H1 (cell line): ENCODE measurements at regions not wholly inside any gene's neighbourhood (a gene's known extent, or its start where the extent isn't known, plus 50 kb on each side); places are given as distances from the start of the nearest gene placed in this dataset.

ENCODE experiments used
- CTCF ChIA-PET: fragments of 300-600 bp; sonication (Branson Sonifier 250); formaldehyde crosslinking; loops from one replicate; lab custom pipeline; 2021; ENCODE audit not compliant: partially characterized antibody; lab: Charles Lee
- POLR2A ChIA-PET: fragments of 300-600 bp; sonication (Branson Sonifier 250); formaldehyde crosslinking; loops from one replicate; lab custom pipeline; 2021; ENCODE audit warnings: inconsistent platforms; ENCODE audit not compliant: partially characterized antibody; lab: Charles Lee
- DNase-seq, 2 experiments: peaks; one replicate each; pipeline versions ENCODE4 v3.0.0 to v3.0.0-alpha.2; 2010 to 2022; ENCODE audit warnings: low spot score in 2 of 2, low read depth in 1 of 2, mixed read lengths in 1 of 2
- FAIRE-seq: peaks from 2 replicates; lab custom pipeline; 2011; peaks lifted over from hg19 to GRCh38; lab: Jason Lieb, UNC
- H2AFZ ChIP-seq: 2 replicates; pipeline ENCODE4 v1.8.1; 2012; ENCODE audit warnings: low read length, inconsistent platforms
- H2AK5ac ChIP-seq: 2 replicates; pipeline ENCODE4 v1.6.1; 2013; ENCODE audit warnings: low read depth, low read length
- H2BK120ac ChIP-seq: replicated peaks from 2 replicates; pipeline ENCODE3; 2013; ENCODE audit warnings: low read depth, low read length, inconsistent platforms
- H2BK12ac ChIP-seq: 2 replicates; pipeline ENCODE4 v1.6.1; 2013; ENCODE audit warnings: low read depth, low read length
- H2BK15ac ChIP-seq: 2 replicates; pipeline ENCODE4 v1.6.1; 2013; ENCODE audit warnings: low read length
- H2BK20ac ChIP-seq: 2 replicates; pipeline ENCODE4 v1.6.1; 2013; ENCODE audit warnings: low read length
- H2BK5ac ChIP-seq: 2 replicates; pipeline ENCODE4 v1.6.1; 2013; ENCODE audit warnings: low read depth, low read length
- H3K14ac ChIP-seq: 2 replicates; pipeline ENCODE4 v1.6.1; 2013; ENCODE audit warnings: inconsistent platforms; ENCODE audit not compliant: insufficient read length
- H3K18ac ChIP-seq: 2 replicates; pipeline ENCODE4 v1.6.1; 2013; ENCODE audit warnings: low read length; ENCODE audit errors: extremely low read depth
- H3K23ac ChIP-seq: 2 replicates; pipeline ENCODE4 v1.6.1; 2013; ENCODE audit warnings: inconsistent platforms; ENCODE audit not compliant: insufficient read length
- H3K23me2 ChIP-seq: 2 replicates; pipeline ENCODE4 v1.6.1; 2013; ENCODE audit warnings: low read depth, low read length
- H3K27ac ChIP-seq: 2 replicates; pipeline ENCODE4 v1.6.1; 2011; ENCODE audit warnings: low read depth, low read length, inconsistent platforms
- H3K27me3 ChIP-seq, 4 experiments: replicated peaks in 1 of 4; 1 replicate in 1 of 4; 2 replicates in 3 of 4; pipeline versions ENCODE4 v1.6.1 to v1.8.1; 2011 to 2013; ENCODE audit warnings: low read length in 3 of 4, mild to moderate bottlenecking in 3 of 4, inconsistent platforms in 2 of 4, mixed read lengths in 2 of 4, moderate library complexity in 1 of 4; ENCODE audit not compliant: control insufficient read depth in 3 of 4, insufficient read depth in 3 of 4; ENCODE audit errors: extremely low read depth in 1 of 4
- H3K36me3 ChIP-seq, 4 experiments: 2 replicates each; pipeline versions ENCODE4 v1.6.1 to v1.8.1; 2011 to 2013; ENCODE audit warnings: mild to moderate bottlenecking in 4 of 4, low read length in 3 of 4, moderate library complexity in 2 of 4, control low read depth in 1 of 4, inconsistent platforms in 1 of 4; ENCODE audit not compliant: insufficient read depth in 4 of 4, control insufficient read depth in 2 of 4
- H3K4ac ChIP-seq: replicated peaks from 2 replicates; pipeline ENCODE3; 2013; ENCODE audit warnings: low read length, low read depth, mixed read lengths, inconsistent platforms; ENCODE audit not compliant: insufficient read length
- H3K4me1 ChIP-seq, 4 experiments: replicated peaks in 1 of 4; 1 replicate in 1 of 4; 2 replicates in 3 of 4; pipeline versions ENCODE4 v1.6.1 to v1.8.1; 2011 to 2013; ENCODE audit warnings: low read length in 3 of 4, inconsistent platforms in 2 of 4, mixed read lengths in 1 of 4; ENCODE audit not compliant: insufficient read depth in 4 of 4, control insufficient read depth in 3 of 4
- H3K4me2 ChIP-seq, 2 experiments: 2 replicates each; pipeline versions ENCODE4 v1.6.1 to v1.8.1; 2011 to 2013; ENCODE audit warnings: low read depth in 2 of 2, low read length in 2 of 2, control low read depth in 1 of 2, inconsistent platforms in 1 of 2, mild to moderate bottlenecking in 1 of 2; ENCODE audit not compliant: insufficient read depth in 1 of 2
- H3K4me3 ChIP-seq, 4 experiments: fragments of 200-600, 300-600 bp in 1 of 4; sonication (generic), shearing (Covaris generic), sonication (Bioruptor Twin) in 1 of 4; 2 replicates each; pipeline versions ENCODE4 v1.5.1 to v1.8.1; 2011 to 2016; ENCODE audit warnings: low read length in 4 of 4, low read depth in 3 of 4, control low read depth in 2 of 4, inconsistent platforms in 2 of 4, mild to moderate bottlenecking in 2 of 4, mixed read lengths in 1 of 4, moderate library complexity in 1 of 4; ENCODE audit not compliant: insufficient read depth in 2 of 4; ENCODE audit errors: extremely low read depth in 1 of 4
- H3K56ac ChIP-seq: replicated peaks from 2 replicates; pipeline ENCODE3; 2013; ENCODE audit warnings: low read depth, mild to moderate bottlenecking, mixed read lengths, low read length, inconsistent platforms; ENCODE audit not compliant: insufficient read length
- H3K79me1 ChIP-seq: 2 replicates; pipeline ENCODE4 v1.6.1; 2013; ENCODE audit warnings: low read depth, low read length, control low read depth
- H3K79me2 ChIP-seq, 2 experiments: 2 replicates each; pipeline versions ENCODE4 v1.6.1 to v1.8.1; 2012 to 2013; ENCODE audit warnings: low read length in 2 of 2, mild to moderate bottlenecking in 2 of 2, inconsistent platforms in 1 of 2; ENCODE audit not compliant: insufficient read depth in 2 of 2, control insufficient read depth in 1 of 2
- H3K9ac ChIP-seq, 4 experiments: replicated peaks in 1 of 4; 1 replicate in 1 of 4; 2 replicates in 3 of 4; pipeline versions ENCODE4 v1.6.1 to v1.8.1; 2011 to 2013; ENCODE audit warnings: low read depth in 3 of 4, low read length in 3 of 4, control low read depth in 2 of 4, mild to moderate bottlenecking in 2 of 4, moderate library complexity in 2 of 4, inconsistent platforms in 1 of 4; ENCODE audit errors: extremely low read depth in 1 of 4
- H3K9me3 ChIP-seq, 2 experiments: 2 replicates each; pipeline versions ENCODE4 v1.6.1 to v1.8.1; 2012 to 2013; ENCODE audit warnings: mild to moderate bottlenecking in 2 of 2, moderate library complexity in 2 of 2, control low read depth in 1 of 2, inconsistent platforms in 1 of 2, low read depth in 1 of 2, low read length in 1 of 2, mixed read lengths in 1 of 2; ENCODE audit not compliant: insufficient read depth in 2 of 2
- H4K20me1 ChIP-seq, 2 experiments: replicated peaks in 1 of 2; 2 replicates each; pipeline versions ENCODE3 to v1.8.1; 2011 to 2013; ENCODE audit warnings: inconsistent platforms in 2 of 2, low read length in 2 of 2, mild to moderate bottlenecking in 1 of 2; ENCODE audit not compliant: insufficient read depth in 2 of 2, control insufficient read depth in 1 of 2
- H4K5ac ChIP-seq: 2 replicates; pipeline ENCODE4 v1.6.1; 2013; ENCODE audit warnings: low read length, low read depth, mixed read lengths, inconsistent platforms; ENCODE audit not compliant: insufficient read length
- H4K8ac ChIP-seq: 2 replicates; pipeline ENCODE4 v1.8.0; 2013; ENCODE audit warnings: mild to moderate bottlenecking, moderate library complexity, low read length, inconsistent platforms; ENCODE audit not compliant: insufficient read depth; ENCODE audit errors: extremely low read depth
- H4K91ac ChIP-seq: replicated peaks from 2 replicates; pipeline ENCODE3; 2013; ENCODE audit warnings: low read length, mixed read lengths, inconsistent platforms; ENCODE audit not compliant: insufficient read length
- BACH1 ChIP-seq: IDR thresholded peaks from 2 replicates; pipeline ENCODE4 v1.6.1; 2012; ENCODE audit warnings: low read length, improper control_type of control experiment
- CEBPB ChIP-seq: IDR thresholded peaks from 2 replicates; pipeline ENCODE4 v1.6.1; 2012; ENCODE audit warnings: low read depth, low read length
- CTBP2 ChIP-seq: IDR thresholded peaks from 2 replicates; pipeline ENCODE4 v1.7.0; 2011; ENCODE audit warnings: borderline replicate concordance, mild to moderate bottlenecking, moderate library complexity, mixed read lengths, low read length; ENCODE audit not compliant: insufficient read depth, insufficient read length
- EGR1 ChIP-seq: IDR thresholded peaks from 2 replicates; pipeline ENCODE4 v1.6.1; 2011; ENCODE audit warnings: low read depth, low read length, borderline replicate concordance
- KDM5A ChIP-seq: fragments of 200-600 bp; IDR thresholded peaks from 2 replicates; pipeline ENCODE4 v1.7.1; 2012; ENCODE audit warnings: mild to moderate bottlenecking, low read length, inconsistent platforms, mixed read lengths
- MAFK ChIP-seq: IDR thresholded peaks from 2 replicates; pipeline ENCODE4 v1.6.1; 2012; ENCODE audit warnings: low read depth, mild to moderate bottlenecking, improper control_type of control experiment, low read length
- MAX ChIP-seq: IDR thresholded peaks from 2 replicates; pipeline ENCODE4 v1.6.1; 2012; ENCODE audit warnings: inconsistent platforms
- POLR2A ChIP-seq, 2 experiments: IDR thresholded peaks; 1 replicate in 1 of 2; 2 replicates in 1 of 2; pipeline ENCODE4 v1.6.1; 2011; ENCODE audit warnings: low read depth in 2 of 2, low read length in 2 of 2, mild to moderate bottlenecking in 2 of 2; ENCODE audit errors: control extremely low read depth in 1 of 2
- RBBP5 ChIP-seq: IDR thresholded peaks from 2 replicates; pipeline ENCODE4 v1.7.1; 2012; ENCODE audit warnings: low read depth, mild to moderate bottlenecking, inconsistent platforms, low read length, moderate library complexity, borderline replicate concordance
- RFX5 ChIP-seq: IDR thresholded peaks from 2 replicates; pipeline ENCODE4 v1.6.1; 2011; ENCODE audit warnings: low read depth, low read length, improper control_type of control experiment, borderline replicate concordance
- SIRT6 ChIP-seq: IDR thresholded peaks from one replicate; pipeline ENCODE4 v1.7.1; 2012; ENCODE audit warnings: low read length, inconsistent platforms
- SUZ12 ChIP-seq: fragments of 200-600 bp; sonication (generic); IDR thresholded peaks from 2 replicates; pipeline ENCODE4 v1.6.1; 2012; ENCODE audit warnings: mild to moderate bottlenecking, inconsistent platforms, low read length, moderate library complexity, mixed read lengths
- ZNF274 ChIP-seq: IDR thresholded peaks from 2 replicates; pipeline ENCODE4 v1.7.0; 2012; ENCODE audit warnings: low read length, borderline replicate concordance; ENCODE audit errors: extremely low read depth
- WGBS, 2 experiments: shearing (Covaris generic) in 1 of 2; methylation state at CpG; one replicate each; pipeline versions ENCODE4 v1.1.6 to v1.1.7; 2013 to 2015; ENCODE audit warnings: low lambda C conversion rate in 2 of 2, mixed read lengths in 2 of 2, inconsistent platforms in 1 of 2, low coverage in 1 of 2, missing lambda C conversion rate in 1 of 2; ENCODE audit not compliant: insufficient replicate concordance in 2 of 2, insufficient coverage in 1 of 2, insufficient read length in 1 of 2; ENCODE audit errors: extremely low coverage in 1 of 2, missing lambda C conversion rate in 1 of 2; 5-methylcytosine and 5-hydroxymethylcytosine counted together

GRCh38 chr16:64667334-64667877 is 454.5 kb downstream of the CDH11 start:
- H3K36me3 ChIP-seq, result no peaks in the 10 kb centered on the region; a peak in 1 of 8 replicates
- no peak overlapping the region for H4K5ac ChIP-seq
- H2BK20ac ChIP-seq, result no peak overlapping the region
- 82% methylated on average over 3 of the region's 3 CpGs; no CpG with 5 or more reads in 1 of the 2 experiments for WGBS, 2 experiments
- no peak overlapping the region for H3K56ac ChIP-seq
- no peak overlapping the region for H2BK120ac ChIP-seq
- H2BK5ac ChIP-seq, result no peak overlapping the region
- H2AFZ ChIP-seq, result no peak overlapping the region
- FAIRE-seq (no peak), DNase-seq (no peak)
- H2AK5ac ChIP-seq, result no peak overlapping the region
- no peaks in the 10 kb centered on the region for H3K79me2 ChIP-seq
- H3K9ac ChIP-seq, result no peak overlapping the region
- H4K8ac ChIP-seq, result no peak overlapping the region
- no peak overlapping the region for H3K4me3 ChIP-seq
- H3K14ac ChIP-seq, result no peak overlapping the region
- no peak overlapping the region for H3K18ac ChIP-seq
- no peak overlapping the region for H3K4me2 ChIP-seq
- no peaks in the 10 kb centered on the region for H4K20me1 ChIP-seq
- H2BK15ac ChIP-seq, result no peak overlapping the region
- no peaks in the 10 kb centered on the region for H3K27me3 ChIP-seq
- no peak overlapping the region for H3K4ac ChIP-seq
- no peak overlapping the region for H3K27ac ChIP-seq
- no peak overlapping the region for H3K23ac ChIP-seq
- H3K9me3 ChIP-seq, result no peaks in the 10 kb centered on the region
- no peak overlapping the region for H2BK12ac ChIP-seq
- H4K91ac ChIP-seq, result no peak overlapping the region
- H3K79me1 ChIP-seq, result no peaks in the 10 kb centered on the region; the same call in 1 of the 2 replicates
- CTCF ChIA-PET, result interaction anchor here (0.8 to 2.2 kb wide), 3 partner anchors 39 to 486 kb away, joined by 3 to 6 read pairs (median 3); no protein-coding TSS in a partner anchor
- POLR2A ChIA-PET, result no interaction called here
- 0 out of 7 replicates have a peak, but pooled peaks cover 0 to 3% (median 0%) of the 10 kb centered on the region in 4 experiments for H3K4me1 ChIP-seq
- no peaks in the 10 kb centered on the region for H3K23me2 ChIP-seq
- no peak for TF ChIP-seq POLR2A (IDR thresholded peaks at IDR 0.05; ENCODE audit: control extremely low read depth in 1 of 2, low read depth in 2 of 2, low read length in 2 of 2)
- no peak for TF ChIP-seq RFX5
- TF ChIP-seq CEBPB, result no peak
- TF ChIP-seq ZNF274, result no peak
- TF ChIP-seq EGR1, result no peak
- TF ChIP-seq MAX, result no peak
- TF ChIP-seq RBBP5, result no peak
- TF ChIP-seq SIRT6, result no peak
- no peak for TF ChIP-seq SUZ12
- TF ChIP-seq KDM5A, result no peak
- no peak for TF ChIP-seq BACH1
- TF ChIP-seq CTBP2, result no peak
- no peak for TF ChIP-seq MAFK
